H1 (cell line): ENCODE measurements at regions not wholly inside any gene's neighbourhood (a gene's known extent, or its start where the extent isn't known, plus 50 kb on each side); places are given as distances from the start of the nearest gene placed in this dataset.

Experiments
- KDM1A ChIP-seq: fragments of 200-600, 300-600 bp; sonication (generic); IDR thresholded peaks from 2 replicates; pipeline ENCODE4 v1.7.1; 2016; ENCODE audit warnings: mild to moderate bottlenecking, low read length, borderline replicate concordance
- TAF1 ChIP-seq: IDR thresholded peaks from 2 replicates; pipeline ENCODE4 v1.6.1; 2011; ENCODE audit warnings: mild to moderate bottlenecking, low read depth, low read length
- TF ChIP-seq, protein P1 (sequence below), 3 experiments: IDR thresholded peaks; 1 replicate in 2 of 3; 2 replicates in 1 of 3; pipeline versions ENCODE4 v1.5.1 to v1.6.1; 2011; ENCODE audit warnings: low read length in 3 of 3, mild to moderate bottlenecking in 3 of 3, inconsistent platforms in 2 of 3, low read depth in 1 of 3, moderate library complexity in 1 of 3; ENCODE audit not compliant: insufficient read depth in 1 of 3; ENCODE audit errors: control extremely low read depth in 1 of 3

DNA sequence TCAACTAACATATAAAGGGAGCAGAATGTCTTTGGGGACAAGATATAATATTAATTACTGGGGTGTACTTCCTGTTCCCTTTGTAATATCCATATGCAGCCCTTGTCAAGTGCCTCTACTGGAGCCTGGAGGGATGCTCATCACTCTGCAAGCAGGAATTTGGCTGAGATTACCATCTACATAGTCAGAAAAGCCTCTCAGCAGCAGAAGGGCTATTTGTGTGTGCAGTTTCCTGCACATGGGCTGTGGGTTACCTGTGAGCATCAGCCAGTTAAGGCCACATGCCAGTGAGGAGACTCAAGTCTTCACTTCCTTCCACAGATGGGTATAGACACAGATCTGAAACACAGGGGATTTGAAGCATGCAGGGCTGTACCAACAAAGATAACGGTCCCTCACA is 278.1 kb upstream of the PLSCR5 start:
- TF ChIP-seq TAF1 (no peak), KDM1A (no peak)
- TF ChIP-seq, protein P1, sequence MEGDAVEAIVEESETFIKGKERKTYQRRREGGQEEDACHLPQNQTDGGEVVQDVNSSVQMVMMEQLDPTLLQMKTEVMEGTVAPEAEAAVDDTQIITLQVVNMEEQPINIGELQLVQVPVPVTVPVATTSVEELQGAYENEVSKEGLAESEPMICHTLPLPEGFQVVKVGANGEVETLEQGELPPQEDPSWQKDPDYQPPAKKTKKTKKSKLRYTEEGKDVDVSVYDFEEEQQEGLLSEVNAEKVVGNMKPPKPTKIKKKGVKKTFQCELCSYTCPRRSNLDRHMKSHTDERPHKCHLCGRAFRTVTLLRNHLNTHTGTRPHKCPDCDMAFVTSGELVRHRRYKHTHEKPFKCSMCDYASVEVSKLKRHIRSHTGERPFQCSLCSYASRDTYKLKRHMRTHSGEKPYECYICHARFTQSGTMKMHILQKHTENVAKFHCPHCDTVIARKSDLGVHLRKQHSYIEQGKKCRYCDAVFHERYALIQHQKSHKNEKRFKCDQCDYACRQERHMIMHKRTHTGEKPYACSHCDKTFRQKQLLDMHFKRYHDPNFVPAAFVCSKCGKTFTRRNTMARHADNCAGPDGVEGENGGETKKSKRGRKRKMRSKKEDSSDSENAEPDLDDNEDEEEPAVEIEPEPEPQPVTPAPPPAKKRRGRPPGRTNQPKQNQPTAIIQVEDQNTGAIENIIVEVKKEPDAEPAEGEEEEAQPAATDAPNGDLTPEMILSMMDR (IDR thresholded peaks at IDR 0.05; ENCODE audit: control extremely low read depth in 1 of 3, insufficient read depth in 1 of 3, low read depth in 1 of 3, low read length in 3 of 3) = no peak
